HepG2 (cell line): ENCODE measurements at regions not wholly inside any gene's neighbourhood (a gene's known extent, or its start where the extent isn't known, plus 50 kb on each side); places are given as distances from the start of the nearest gene placed in this dataset.

Experiments
- AGO1 ChIP-seq: fragments of 200-400 bp; formaldehyde crosslinking; IDR thresholded peaks from 2 replicates; pipeline ENCODE4 v1.6.1; 2017; ENCODE audit warnings: mild to moderate bottlenecking, low read depth, low read length, moderate library complexity; ENCODE audit not compliant: poor library complexity, severe bottlenecking
- AHDC1 ChIP-seq: sonication (generic); formaldehyde crosslinking; IDR thresholded peaks from 2 replicates; pipeline ENCODE4 v1.5.1; 2020; ENCODE audit warnings: mild to moderate bottlenecking, missing genetic modification reagents, borderline replicate concordance
- DNMT3B ChIP-seq: conservative IDR thresholded peaks from 2 replicates; pipeline ENCODE4 v1.6.1; 2016; ENCODE audit warnings: missing biosample characterization, control low read depth
- ISL2 ChIP-seq: sonication (generic); formaldehyde crosslinking; IDR thresholded peaks from 2 replicates; pipeline ENCODE4 v1.5.0; 2020; ENCODE audit warnings: missing genetic modification reagents
- MXI1 ChIP-seq: IDR thresholded peaks from 3 replicates; pipeline ENCODE4 v1.6.1; 2012; ENCODE audit warnings: low read depth, low read length, inconsistent platforms, borderline replicate concordance
- PCBP2 ChIP-seq: fragments of 200-400 bp; formaldehyde crosslinking; optimal IDR thresholded peaks from 2 replicates; pipeline ENCODE3; 2018; ENCODE audit warnings: low read length, low read depth; ENCODE audit not compliant: poor library complexity, severe bottlenecking
- POLR2G ChIP-seq: fragments of 200-400 bp; formaldehyde crosslinking; IDR thresholded peaks from 2 replicates; pipeline ENCODE4 v1.6.1; 2018; ENCODE audit warnings: mild to moderate bottlenecking, low read depth, low read length, moderate library complexity
- RARG ChIP-seq: sonication (generic); formaldehyde crosslinking; IDR thresholded peaks from 2 replicates; pipeline ENCODE4 v1.4.0; 2020; ENCODE audit warnings: low read depth, mild to moderate bottlenecking, missing genetic modification reagents
- SOX13 ChIP-seq, 3 experiments: fragments of 450-650 bp in 1 of 3; sonication (generic) in 1 of 3; formaldehyde crosslinking in 1 of 3; IDR thresholded peaks in 2 of 3; conservative IDR thresholded peaks in 1 of 3; 2 replicates each; pipeline versions ENCODE4 v1.5.0 to v1.6.1; 2016 to 2020; ENCODE audit warnings: antibody characterized with exemption in 1 of 3, mild to moderate bottlenecking in 1 of 3, missing compliant biosample characterization in 1 of 3, missing genetic modification reagents in 1 of 3, moderate library complexity in 1 of 3
- SP140L ChIP-seq: sonication (generic); formaldehyde crosslinking; IDR thresholded peaks from 2 replicates; pipeline ENCODE4 v1.4.0; 2020; ENCODE audit warnings: missing genetic modification reagents, borderline replicate concordance
- TBL1XR1 ChIP-seq: fragments of 150-350 bp; IDR thresholded peaks from 2 replicates; pipeline ENCODE4 v1.6.1; 2014; ENCODE audit warnings: borderline replicate concordance, low read length; ENCODE audit not compliant: partially characterized antibody
- ZHX1 ChIP-seq: sonication (generic); formaldehyde crosslinking; IDR thresholded peaks from 2 replicates; pipeline ENCODE4 v1.8.1; 2022; ENCODE audit warnings: low read depth, mild to moderate bottlenecking, missing genetic modification reagents
- ZKSCAN8 ChIP-seq: IDR thresholded peaks from 2 replicates; pipeline ENCODE4 v1.6.1; 2016; ENCODE audit warnings: borderline replicate concordance, missing genetic modification reagents, missing compliant biosample characterization
- ZNF138 ChIP-seq: sonication (generic); formaldehyde crosslinking; IDR thresholded peaks from 2 replicates; pipeline ENCODE4 v1.5.0; 2020; ENCODE audit warnings: mild to moderate bottlenecking, low read depth, missing genetic modification reagents
- ZNF20 ChIP-seq: sonication (generic); formaldehyde crosslinking; IDR thresholded peaks from 2 replicates; pipeline ENCODE4 v1.4.0; 2020; ENCODE audit warnings: mild to moderate bottlenecking, moderate library complexity, missing genetic modification reagents
- ZNF205 ChIP-seq: IDR thresholded peaks from 2 replicates; pipeline ENCODE4 v1.6.1; 2018; ENCODE audit warnings: missing biosample characterization, missing genetic modification reagents
- ZNF451 ChIP-seq: sonication (generic); formaldehyde crosslinking; IDR thresholded peaks from 2 replicates; pipeline ENCODE4 v1.5.0; 2020; ENCODE audit warnings: mild to moderate bottlenecking, missing genetic modification reagents
- TF ChIP-seq, protein P1 (sequence below): sonication (generic); formaldehyde crosslinking; IDR thresholded peaks from 2 replicates; pipeline ENCODE4 v1.4.0; 2020; ENCODE audit warnings: missing genetic modification reagents
- TF ChIP-seq, protein P2 (sequence below): sonication (generic); formaldehyde crosslinking; IDR thresholded peaks from 2 replicates; pipeline ENCODE4 v1.5.0; 2020; ENCODE audit warnings: mild to moderate bottlenecking, low read depth, missing genetic modification reagents, borderline replicate concordance

DNA sequence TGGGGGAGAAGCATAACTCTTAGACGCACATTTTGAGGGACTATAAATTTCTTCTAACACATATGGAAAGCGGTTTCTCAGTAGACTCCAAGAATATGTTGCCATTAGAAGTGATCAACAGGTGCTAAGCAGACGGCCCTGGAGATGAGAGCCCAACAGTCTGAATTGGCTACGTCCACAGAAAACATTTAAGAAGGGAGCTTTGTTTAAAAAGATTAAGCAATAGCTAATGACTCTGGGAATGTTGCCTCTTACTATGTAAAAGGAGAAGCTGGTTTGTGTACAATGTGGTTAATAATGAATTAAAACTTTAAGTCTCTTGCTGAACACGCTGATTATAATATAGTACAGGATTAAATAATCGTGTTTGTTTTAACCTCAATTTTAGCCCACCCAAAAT lies 399.5 kb downstream of the SMARCA1 start (continued):
- TF ChIP-seq, protein P1, sequence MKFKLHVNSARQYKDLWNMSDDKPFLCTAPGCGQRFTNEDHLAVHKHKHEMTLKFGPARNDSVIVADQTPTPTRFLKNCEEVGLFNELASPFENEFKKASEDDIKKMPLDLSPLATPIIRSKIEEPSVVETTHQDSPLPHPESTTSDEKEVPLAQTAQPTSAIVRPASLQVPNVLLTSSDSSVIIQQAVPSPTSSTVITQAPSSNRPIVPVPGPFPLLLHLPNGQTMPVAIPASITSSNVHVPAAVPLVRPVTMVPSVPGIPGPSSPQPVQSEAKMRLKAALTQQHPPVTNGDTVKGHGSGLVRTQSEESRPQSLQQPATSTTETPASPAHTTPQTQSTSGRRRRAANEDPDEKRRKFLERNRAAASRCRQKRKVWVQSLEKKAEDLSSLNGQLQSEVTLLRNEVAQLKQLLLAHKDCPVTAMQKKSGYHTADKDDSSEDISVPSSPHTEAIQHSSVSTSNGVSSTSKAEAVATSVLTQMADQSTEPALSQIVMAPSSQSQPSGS (CRISPR knock-in tag) = no peak
- TF ChIP-seq PCBP2 = no peak
- TF ChIP-seq DNMT3B (CRISPR knock-in tag) = no peak
- TF ChIP-seq MXI1 = no peak
- no peak for TF ChIP-seq SOX13 (IDR thresholded peaks at IDR 0.05)
- peak in 1 of 2 experiments; percentile 63; a peak in 2 of 4 replicates for TF ChIP-seq SOX13 (CRISPR knock-in tag; conservative IDR thresholded peaks at IDR 0.05 in 1 of 2, IDR thresholded peaks at IDR 0.05 in 1 of 2)
- TF ChIP-seq ZNF451 (CRISPR knock-in tag) = no peak
- no peak for TF ChIP-seq TBL1XR1
- no peak for TF ChIP-seq ZNF138 (CRISPR knock-in tag)
- TF ChIP-seq, protein P2, sequence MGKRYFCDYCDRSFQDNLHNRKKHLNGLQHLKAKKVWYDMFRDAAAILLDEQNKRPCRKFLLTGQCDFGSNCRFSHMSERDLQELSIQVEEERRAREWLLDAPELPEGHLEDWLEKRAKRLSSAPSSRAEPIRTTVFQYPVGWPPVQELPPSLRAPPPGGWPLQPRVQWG = no peak
- no peak for TF ChIP-seq ZNF205 (CRISPR knock-in tag)
- no peak for TF ChIP-seq POLR2G
- TF ChIP-seq AHDC1 (CRISPR knock-in tag) = peak; percentile 46; the same call in 1 of the 2 replicates
- TF ChIP-seq SP140L = no peak
- TF ChIP-seq ISL2 = peak; percentile 74
- no peak for TF ChIP-seq ZNF20
- TF ChIP-seq ZKSCAN8 (CRISPR knock-in tag) = no peak
- TF ChIP-seq ZHX1 (CRISPR knock-in tag) = no peak
- no peak for TF ChIP-seq RARG (CRISPR knock-in tag)
- TF ChIP-seq AGO1 = no peak
